ENCODE measurements at regions not wholly inside any gene's neighbourhood (a gene's known extent, or its start where the extent isn't known, plus 50 kb on each side); places are given as distances from the start of the nearest gene placed in this dataset.
"Not testable (repeated sequence)": the region's sequence is repeated elsewhere in the genome, so short reads cannot be mapped to it uniquely, and the experiment has no call there.

- H3K27ac ChIP-seq; H3K9me3 ChIP-seq; H3K36me3 ChIP-seq; H3K27me3 ChIP-seq; H3K4me3 ChIP-seq (ENCODE audit: low read depth in 1 of 2, low read length in 1 of 2); H3K4me1 ChIP-seq (ENCODE audit: control insufficient read depth in 1 of 2, insufficient read depth in 1 of 2, low read depth in 1 of 2, low read length in 1 of 2): not testable (repeated sequence)
Measured at GRCh38 chr4:67412153-67412712, 133.1 kb downstream of the CENPC start.

DNA sequence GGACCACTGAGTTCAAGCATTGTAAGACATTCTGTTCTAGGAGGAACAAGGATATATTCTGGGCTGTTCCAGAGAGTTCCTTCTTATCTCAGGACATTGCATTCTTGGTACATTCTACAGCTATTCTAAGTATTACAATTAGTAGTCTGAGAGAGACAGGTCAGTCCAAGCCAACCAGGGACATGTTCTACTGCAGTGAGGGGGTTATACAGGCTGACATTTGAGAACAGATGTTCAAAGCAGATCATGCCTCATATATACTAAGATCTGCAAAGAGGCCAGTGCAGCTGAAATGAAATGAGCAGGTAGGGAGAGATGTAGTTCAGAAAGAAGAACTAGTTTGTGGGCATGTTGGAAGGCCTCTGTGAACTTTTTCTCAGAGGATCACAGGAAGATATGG lies 142.0 kb downstream of the CENPC start:
- no peak for TF ChIP-seq CTCF (IDR thresholded peaks at IDR 0.05)
- H3K27ac ChIP-seq = no peak overlapping the region

GRCh38 chr4:67401902-67402301 lies 143.4 kb downstream of the CENPC start:
- TF ChIP-seq CTCF (IDR thresholded peaks at IDR 0.05) = no peak
- no peak overlapping the region for H3K4me3 ChIP-seq (ENCODE audit: low read depth in 1 of 2, low read length in 1 of 2)
- H3K27ac ChIP-seq = no peak overlapping the region
- H3K36me3 ChIP-seq = no peaks in the 10 kb centered on the region
- H3K9me3 ChIP-seq = no peaks in the 10 kb centered on the region
- no peaks in the 10 kb centered on the region for H3K27me3 ChIP-seq
- no peaks in the 10 kb centered on the region for H3K4me1 ChIP-seq (ENCODE audit: control insufficient read depth in 1 of 2, insufficient read depth in 1 of 2, low read depth in 1 of 2, low read length in 1 of 2)

More for the DNA sequence above, 142.0 kb downstream of the CENPC start:
- no peaks in the 10 kb centered on the region for H3K4me1 ChIP-seq (ENCODE audit: control insufficient read depth in 1 of 2, insufficient read depth in 1 of 2, low read depth in 1 of 2, low read length in 1 of 2)
- H3K9me3 ChIP-seq = no peaks in the 10 kb centered on the region
- no peak overlapping the region for H3K4me3 ChIP-seq (ENCODE audit: low read depth in 1 of 2, low read length in 1 of 2)
- no peaks in the 10 kb centered on the region for H3K27me3 ChIP-seq
- no peaks in the 10 kb centered on the region for H3K36me3 ChIP-seq

GRCh38 chr4:67397931-67398330 lies 147.4 kb downstream of the CENPC start:
- Histone ChIP-seq H3K4me3 (ENCODE audit: low read depth in 1 of 2, low read length in 1 of 2) (no peak overlapping the region), H3K9me3 (no peaks in the 10 kb centered on the region), H3K27me3 (peaks cover 4% of the 10 kb centered on the region), H3K4me1 (ENCODE audit: control insufficient read depth in 1 of 2, insufficient read depth in 1 of 2, low read depth in 1 of 2, low read length in 1 of 2) (no peaks in the 10 kb centered on the region), H3K36me3 (no peaks in the 10 kb centered on the region), H3K27ac (no peak overlapping the region)
- TF ChIP-seq CTCF (IDR thresholded peaks at IDR 0.05) = no peak

DNA sequence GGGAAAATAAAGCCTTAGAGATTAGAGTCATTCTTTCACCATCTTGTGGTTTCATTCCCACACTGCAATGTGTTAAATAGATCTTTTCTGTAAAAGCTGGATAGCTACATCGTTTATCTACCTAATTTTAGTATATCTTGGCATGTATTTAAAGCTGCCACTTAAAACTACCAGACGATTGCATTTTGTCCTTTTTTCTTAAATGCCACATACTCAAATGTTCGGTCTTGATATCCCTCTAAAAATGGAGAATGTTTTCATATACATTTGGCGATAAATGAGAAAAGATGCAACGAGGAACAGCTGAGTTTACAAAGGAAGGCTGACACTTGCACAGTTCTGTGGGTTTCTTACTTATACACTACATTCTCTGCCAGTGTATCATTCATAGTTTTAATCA lies 148.3 kb downstream of the CENPC start:
- no peaks in the 10 kb centered on the region for H3K4me1 ChIP-seq (ENCODE audit: control insufficient read depth in 1 of 2, insufficient read depth in 1 of 2, low read depth in 1 of 2, low read length in 1 of 2)
- H3K9me3 ChIP-seq = no peaks in the 10 kb centered on the region
- TF ChIP-seq CTCF (IDR thresholded peaks at IDR 0.05) = no peak
- no peak overlapping the region for H3K27ac ChIP-seq
- no peaks in the 10 kb centered on the region for H3K36me3 ChIP-seq
- H3K27me3 ChIP-seq = peaks cover 12% of the 10 kb centered on the region
- no peak overlapping the region for H3K4me3 ChIP-seq (ENCODE audit: low read depth in 1 of 2, low read length in 1 of 2)

DNA sequence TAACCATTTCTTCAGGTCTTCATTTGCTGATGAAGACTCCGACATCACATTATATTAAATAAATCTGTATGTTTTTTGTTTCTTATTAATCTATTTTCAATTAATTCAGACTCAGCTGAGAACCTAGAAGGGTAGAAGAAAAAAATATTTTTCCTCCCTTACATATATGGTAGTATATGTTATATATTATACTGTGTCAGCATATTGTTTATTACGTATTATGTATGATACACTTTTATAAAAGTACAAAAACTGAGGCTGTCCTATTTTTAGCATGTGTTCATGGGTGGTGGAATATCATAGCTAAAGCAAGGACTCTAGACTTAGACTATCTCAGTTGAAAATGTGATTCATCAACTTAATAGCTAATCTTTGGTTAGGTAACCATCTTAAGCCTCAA lies 149.3 kb downstream of the CENPC start:
- Histone ChIP-seq H3K4me3 (ENCODE audit: low read depth in 1 of 2, low read length in 1 of 2) (no peak overlapping the region), H3K36me3 (no peaks in the 10 kb centered on the region), H3K4me1 (ENCODE audit: control insufficient read depth in 1 of 2, insufficient read depth in 1 of 2, low read depth in 1 of 2, low read length in 1 of 2) (no peaks in the 10 kb centered on the region), H3K27me3 (peaks cover 12% of the 10 kb centered on the region), H3K27ac (no peak overlapping the region), H3K9me3 (no peaks in the 10 kb centered on the region)
- no peak for TF ChIP-seq CTCF (IDR thresholded peaks at IDR 0.05)
